ENCODE measurements at regions not wholly inside any gene's neighbourhood (a gene's known extent, or its start where the extent isn't known, plus 50 kb on each side); places are given as distances from the start of the nearest gene placed in this dataset.

- peaks cover 10% of the 10 kb centered on the region for H3K4me1 ChIP-seq (ENCODE audit: low read depth)
- H3K27me3 ChIP-seq = no peaks in the 10 kb centered on the region
- no peak for TF ChIP-seq CTCF (IDR thresholded peaks at IDR 0.05; ENCODE audit: low read depth, low read length)
- no peaks in the 10 kb centered on the region for H3K9me3 ChIP-seq (ENCODE audit: low read depth)
- no peaks in the 10 kb centered on the region for H3K36me3 ChIP-seq
- no peak for DNase-seq (ENCODE audit: low read depth in 1 of 2, low spot score in 1 of 2)
- no peak overlapping the region for H3K4me3 ChIP-seq
- no peak overlapping the region for H3K27ac ChIP-seq
Measured at GRCh38 chr18:40949114-40949950, 1005.7 kb upstream of the PIK3C3 start.

GRCh38 chr18:40944576-40944975 lies 1010.5 kb upstream of the PIK3C3 start:
- no peak for TF ChIP-seq CTCF (IDR thresholded peaks at IDR 0.05; ENCODE audit: low read depth, low read length)
- H3K9me3 ChIP-seq (ENCODE audit: low read depth) = no peaks in the 10 kb centered on the region
- H3K4me3 ChIP-seq = no peak overlapping the region
- peaks cover 10% of the 10 kb centered on the region for H3K4me1 ChIP-seq (ENCODE audit: low read depth)
- H3K27ac ChIP-seq = no peak overlapping the region
- no peak for DNase-seq (ENCODE audit: low read depth in 1 of 2, low spot score in 1 of 2)
- no peaks in the 10 kb centered on the region for H3K36me3 ChIP-seq
- H3K27me3 ChIP-seq = no peaks in the 10 kb centered on the region

GRCh38 chr18:40939656-40940515 lies 1015.1 kb upstream of the PIK3C3 start:
- no peak overlapping the region for H3K4me3 ChIP-seq
- H3K4me1 ChIP-seq (ENCODE audit: low read depth) = peaks cover 4% of the 10 kb centered on the region
- H3K36me3 ChIP-seq = no peaks in the 10 kb centered on the region
- H3K27ac ChIP-seq = no peak overlapping the region
- H3K9me3 ChIP-seq (ENCODE audit: low read depth) = no peaks in the 10 kb centered on the region
- no peak for DNase-seq (ENCODE audit: low read depth in 1 of 2, low spot score in 1 of 2)
- no peak for TF ChIP-seq CTCF (IDR thresholded peaks at IDR 0.05; ENCODE audit: low read depth, low read length)
- no peaks in the 10 kb centered on the region for H3K27me3 ChIP-seq

GRCh38 chr18:40938615-40939014 lies 1016.4 kb upstream of the PIK3C3 start:
- TF ChIP-seq CTCF (IDR thresholded peaks at IDR 0.05; ENCODE audit: low read depth, low read length) = no peak
- Histone ChIP-seq H3K36me3 (no peaks in the 10 kb centered on the region), H3K4me3 (no peak overlapping the region), H3K27me3 (no peaks in the 10 kb centered on the region), H3K9me3 (ENCODE audit: low read depth) (no peaks in the 10 kb centered on the region), H3K27ac (no peak overlapping the region), H3K4me1 (ENCODE audit: low read depth) (no peaks in the 10 kb centered on the region)
- peak in 1 of 2 donors; percentile 6 for DNase-seq (ENCODE audit: low read depth in 1 of 2, low spot score in 1 of 2)

- no peak overlapping the region for H3K27ac ChIP-seq
- no peaks in the 10 kb centered on the region for H3K36me3 ChIP-seq
- H3K4me3 ChIP-seq = no peak overlapping the region
- no peak for TF ChIP-seq CTCF (IDR thresholded peaks at IDR 0.05; ENCODE audit: low read depth, low read length)
- peak in 1 of 2 donors; percentile 6 for DNase-seq (ENCODE audit: low read depth in 1 of 2, low spot score in 1 of 2)
- H3K4me1 ChIP-seq (ENCODE audit: low read depth) = no peaks in the 10 kb centered on the region
- H3K9me3 ChIP-seq (ENCODE audit: low read depth) = no peaks in the 10 kb centered on the region
- no peaks in the 10 kb centered on the region for H3K27me3 ChIP-seq
Measured at GRCh38 chr18:40937386-40937785, 1017.6 kb upstream of the PIK3C3 start.

Data from cardiac muscle cell (in vitro differentiated cells and primary cell).